HG02759 (cell line): ENCODE measurements at regions not wholly inside any gene's neighbourhood (a gene's known extent, or its start where the extent isn't known, plus 50 kb on each side); places are given as distances from the start of the nearest gene placed in this dataset.

Experiments used
- ATAC-seq: cut with Tn5 transposase; IDR thresholded peaks from one replicate; pipeline ENCODE4 v1.9.1; 2021; ENCODE audit warnings: mild to moderate bottlenecking, moderate library complexity; ENCODE audit not compliant: unreplicated experiment

- ATAC-seq: no peak
Observed at GRCh38 chr16:63983401-63983800, 1138.5 kb downstream of the CDH11 start.

DNA sequence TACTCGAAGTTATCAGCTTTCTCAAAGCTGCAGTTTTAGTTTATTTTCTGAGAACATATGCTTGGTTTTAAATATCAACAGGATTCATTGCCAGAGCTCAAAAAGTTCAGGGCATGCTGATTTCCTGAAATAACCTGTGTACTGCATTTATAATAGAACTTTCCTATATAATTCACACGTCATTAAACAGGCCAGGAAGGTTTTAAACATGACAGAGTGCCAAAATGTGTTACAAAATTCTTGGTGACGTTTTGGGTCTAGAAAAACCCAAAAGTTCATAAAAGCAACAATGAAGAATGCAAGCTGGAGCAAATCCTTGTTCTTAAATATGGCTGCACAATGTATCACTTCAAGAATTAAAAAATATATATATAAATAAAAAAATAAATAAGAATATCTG lies 1139.1 kb downstream of the CDH11 start:
- no peak for ATAC-seq

GRCh38 chr16:63982110-63982509 lies 1139.8 kb downstream of the CDH11 start:
- ATAC-seq: no peak

- ATAC-seq: no peak
Observed at GRCh38 chr16:63981639-63982038, 1140.2 kb downstream of the CDH11 start.

DNA sequence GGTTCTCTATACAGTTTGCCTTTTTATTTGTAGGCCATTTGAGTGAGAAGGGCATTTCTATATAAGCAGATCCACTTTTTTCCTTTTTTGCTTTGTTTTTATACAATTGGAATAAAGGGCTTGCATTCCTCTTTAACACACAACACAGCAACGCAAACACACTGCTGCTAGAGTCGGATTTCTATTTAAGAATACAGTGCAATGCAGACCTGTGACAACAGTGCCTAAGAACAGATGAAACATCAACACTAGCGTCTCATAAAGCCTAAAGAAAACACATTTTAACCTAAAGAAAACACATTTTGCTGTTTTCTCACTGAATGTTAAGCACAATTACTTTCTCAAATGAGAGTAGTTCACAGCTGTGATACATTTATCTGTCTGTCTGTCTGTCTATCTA lies 1141.1 kb downstream of the CDH11 start:
- ATAC-seq: no peak

DNA sequence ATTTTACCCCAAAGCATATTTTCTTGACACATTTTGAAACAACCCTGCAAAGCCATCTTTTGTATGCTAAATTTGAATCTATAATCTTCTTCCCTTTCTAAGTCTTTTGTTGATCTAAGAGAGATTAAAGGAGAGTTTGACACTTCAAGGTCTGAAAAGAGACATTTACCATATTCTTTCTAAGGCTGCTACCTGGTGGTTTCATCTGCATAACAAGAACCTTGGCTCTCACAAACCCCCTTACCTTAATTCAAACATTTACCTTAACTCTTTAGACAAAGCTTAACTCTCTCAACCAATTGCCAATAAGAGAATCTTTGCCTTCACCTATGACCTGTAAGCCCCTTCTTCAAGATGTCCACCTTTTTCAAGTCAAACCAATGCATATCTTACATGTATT lies 1143.6 kb downstream of the CDH11 start:
- no peak for ATAC-seq

- ATAC-seq: no peak
Observed at GRCh38 chr16:63976345-63976744, 1145.5 kb downstream of the CDH11 start.

DNA sequence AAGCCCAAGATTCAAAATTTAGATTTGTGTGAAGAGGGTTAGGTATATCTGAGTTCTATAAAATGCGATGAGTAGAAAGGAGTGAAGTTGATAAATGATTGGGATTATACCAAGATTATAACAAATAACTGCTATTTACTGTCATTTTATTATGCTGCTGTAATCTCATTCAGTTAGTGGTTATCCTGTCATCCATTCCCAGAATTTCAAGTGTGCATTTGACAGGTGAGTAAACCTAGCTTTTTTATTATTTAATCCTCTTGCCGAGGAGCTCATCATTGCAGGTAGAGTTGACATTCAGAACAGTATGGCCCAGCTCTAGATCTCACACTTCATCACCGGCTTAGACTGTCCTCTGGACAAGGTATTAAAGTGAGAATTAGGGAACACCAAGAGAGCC lies 1146.2 kb downstream of the CDH11 start:
- no peak for ATAC-seq

GRCh38 chr16:63967966-63968365 lies 1153.9 kb downstream of the CDH11 start:
- no peak for ATAC-seq

- ATAC-seq: no peak
Observed at GRCh38 chr16:63960321-63960720, 1161.5 kb downstream of the CDH11 start.

- ATAC-seq: no peak
Observed at GRCh38 chr16:63947022-63947421, 1174.8 kb downstream of the CDH11 start.

GRCh38 chr16:63945806-63946205 lies 1176.1 kb downstream of the CDH11 start:
- no peak for ATAC-seq

DNA sequence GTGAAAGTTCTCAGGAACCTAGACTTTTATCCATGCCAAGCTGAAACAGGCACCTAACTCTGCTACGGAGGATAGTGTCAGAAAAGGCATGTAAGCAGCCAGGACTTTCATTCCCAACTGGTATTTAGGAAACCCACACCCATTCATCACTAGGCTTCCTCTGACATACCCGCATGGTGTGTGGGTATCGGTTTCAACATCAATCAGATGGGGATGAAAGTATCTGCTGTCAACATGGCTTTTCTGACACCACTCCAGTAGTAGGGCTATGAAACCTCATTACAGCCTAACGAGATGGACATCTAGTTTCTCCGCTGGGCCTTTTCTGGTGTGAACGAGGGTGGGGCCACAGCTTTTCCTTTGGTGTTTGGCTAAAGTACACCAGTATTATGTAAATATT lies 1178.3 kb downstream of the CDH11 start:
- no peak for ATAC-seq

- ATAC-seq: no peak
Observed at GRCh38 chr16:63938661-63939060, 1183.2 kb downstream of the CDH11 start.

DNA sequence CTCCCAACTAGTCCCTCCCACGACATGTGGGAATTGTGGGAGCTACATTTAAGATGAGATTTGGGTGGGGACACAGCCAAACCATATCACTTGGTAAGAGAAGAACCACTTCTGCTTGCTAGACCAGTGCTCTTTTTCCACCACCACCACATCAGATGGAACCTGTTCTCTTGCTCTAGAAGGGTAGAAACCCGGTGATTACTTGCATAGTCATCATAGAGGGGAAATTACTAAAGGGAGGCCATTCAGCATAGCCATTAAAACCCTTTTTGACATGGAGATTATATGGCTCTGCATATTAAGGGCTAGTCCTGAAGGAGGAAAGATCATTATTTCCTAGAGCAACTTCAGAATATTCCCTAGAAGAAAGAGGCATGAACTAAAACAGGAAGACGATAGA lies 1188.0 kb downstream of the CDH11 start:
- no peak for ATAC-seq

DNA sequence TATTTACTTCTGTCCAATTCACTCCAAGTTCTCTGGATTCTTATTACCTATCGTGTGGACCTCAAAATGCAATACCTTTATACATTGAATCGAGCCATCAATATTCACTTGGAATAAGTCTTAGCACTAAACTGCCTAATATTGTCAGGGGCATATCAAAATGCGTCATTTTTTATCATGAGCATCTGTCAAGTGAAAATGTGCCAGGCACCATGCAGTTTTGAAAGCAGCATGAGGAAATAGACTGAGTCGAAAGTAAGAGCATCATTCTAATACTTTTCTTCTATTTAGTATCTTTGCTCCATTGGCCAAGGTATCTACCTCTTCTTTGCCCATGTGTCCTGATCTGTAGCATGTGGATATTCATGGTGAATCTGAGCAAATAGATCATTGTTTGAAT lies 1193.4 kb downstream of the CDH11 start:
- no peak for ATAC-seq

DNA sequence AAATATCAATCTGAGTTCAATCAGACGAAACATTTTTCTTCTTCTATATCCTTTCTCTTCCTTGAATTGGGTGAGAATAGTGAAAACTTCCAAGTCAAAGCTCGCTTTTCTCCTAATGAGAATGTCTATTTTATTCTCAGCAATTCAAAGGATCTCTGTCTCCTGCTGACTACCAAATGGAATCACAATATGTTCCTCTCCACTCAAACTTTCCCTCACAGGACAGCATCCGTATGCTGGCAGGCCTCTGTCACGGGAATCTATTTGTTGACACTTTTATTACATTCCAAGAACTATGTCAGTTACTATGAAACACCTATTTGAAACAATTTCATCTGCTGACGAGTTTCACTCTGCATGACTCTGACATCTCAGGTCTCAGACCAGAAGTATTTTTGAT lies 1196.6 kb downstream of the CDH11 start:
- no peak for ATAC-seq

DNA sequence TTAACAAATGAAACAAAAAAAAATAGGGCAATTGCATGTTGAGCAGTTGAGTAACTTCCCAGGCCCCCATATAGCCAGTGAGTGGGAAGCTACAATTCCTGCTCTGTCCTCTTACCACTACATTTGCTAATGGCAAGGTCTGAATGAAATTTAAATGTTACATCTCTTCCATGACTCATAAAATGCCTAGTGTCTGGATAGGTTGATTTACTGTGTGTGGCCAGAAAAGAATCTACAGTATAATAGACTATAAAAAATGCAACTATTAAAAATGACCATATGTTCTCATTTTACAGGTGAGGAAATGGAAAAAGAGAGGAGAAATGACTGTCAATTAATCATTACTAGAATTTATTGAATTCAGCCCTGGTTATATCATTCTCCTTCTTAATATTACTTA lies 1199.3 kb downstream of the CDH11 start:
- no peak for ATAC-seq

- no peak for ATAC-seq
Observed at GRCh38 chr16:63921737-63922295, 1200.0 kb downstream of the CDH11 start.

DNA sequence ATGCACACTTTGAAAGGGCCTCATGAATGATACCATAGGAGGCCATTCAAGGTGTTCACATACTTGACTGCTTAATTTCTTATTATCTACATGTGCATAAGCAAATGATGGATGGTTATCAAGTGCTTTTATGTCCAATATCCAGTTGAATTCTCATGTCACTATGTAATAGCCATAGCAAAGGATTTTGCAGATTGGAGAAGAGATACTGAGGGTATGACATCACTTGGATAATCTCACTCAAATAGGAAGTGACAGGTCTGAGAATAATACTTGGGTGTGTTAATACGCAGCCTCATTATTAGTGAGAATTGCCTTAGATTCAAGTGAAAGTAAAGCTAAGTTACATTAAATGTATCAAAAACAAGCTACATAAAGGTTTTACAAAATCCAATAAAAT lies 1208.6 kb downstream of the CDH11 start:
- no peak for ATAC-seq

- ATAC-seq: no peak
Observed at GRCh38 chr16:63907251-63907650, 1214.6 kb downstream of the CDH11 start.

DNA sequence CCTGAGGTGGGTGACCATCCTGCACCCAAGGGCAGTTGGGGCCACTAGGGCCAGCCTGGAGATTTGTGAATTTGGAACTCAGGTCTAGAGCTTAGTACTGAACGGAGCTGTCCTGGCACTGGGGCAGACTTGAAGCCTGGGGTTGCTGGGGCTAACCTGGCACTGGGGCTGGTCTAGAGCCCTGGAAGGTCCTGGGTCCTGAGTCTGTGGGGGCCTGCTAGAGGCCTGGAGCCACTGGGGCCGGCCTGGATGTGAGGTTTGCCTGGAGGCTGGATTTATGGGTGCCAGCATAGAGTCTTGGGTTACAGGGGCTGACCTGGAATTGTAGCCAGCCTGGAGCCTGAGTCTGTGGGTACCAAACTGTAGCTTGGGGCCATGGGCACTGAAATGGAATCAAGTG lies 1216.9 kb downstream of the CDH11 start:
- no peak for ATAC-seq

- no peak for ATAC-seq
Observed at GRCh38 chr16:63904182-63904581, 1217.7 kb downstream of the CDH11 start.
